HG03575 (cell line): ENCODE measurements at regions not wholly inside any gene's neighbourhood (a gene's known extent, or its start where the extent isn't known, plus 50 kb on each side); places are given as distances from the start of the nearest gene placed in this dataset.
A peak's percentile ranks its signal among the peaks of the same experiment; 100 is the strongest.

Source experiments
- ATAC-seq: cut with Tn5 transposase; IDR thresholded peaks from one replicate; pipeline ENCODE4 v1.9.1; 2021; ENCODE audit not compliant: unreplicated experiment, insufficient number of reproducible peaks, low FRiP score; ENCODE audit errors: extremely low read depth

DNA sequence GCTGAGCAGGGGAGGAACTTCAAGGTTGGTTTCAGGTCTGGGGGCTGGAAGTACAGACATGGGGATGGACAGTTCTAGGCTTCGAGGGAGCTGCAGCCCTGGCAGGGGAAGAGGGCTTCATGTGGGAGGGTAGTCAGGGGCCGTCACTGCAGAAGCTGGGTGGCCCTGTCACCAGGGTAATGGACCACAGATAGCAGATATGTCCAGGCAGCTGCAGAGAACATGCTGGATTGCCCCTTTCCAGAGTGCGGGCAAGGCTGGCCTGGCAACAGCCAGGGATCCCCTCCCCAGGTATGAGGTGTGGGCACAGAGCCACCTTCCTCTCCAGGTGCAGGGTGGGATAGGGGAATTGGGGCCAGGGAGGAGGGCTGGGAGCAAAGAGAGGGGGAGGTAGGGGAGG, 206.5 kb downstream of the GADD45G start:
- no peak for ATAC-seq

DNA sequence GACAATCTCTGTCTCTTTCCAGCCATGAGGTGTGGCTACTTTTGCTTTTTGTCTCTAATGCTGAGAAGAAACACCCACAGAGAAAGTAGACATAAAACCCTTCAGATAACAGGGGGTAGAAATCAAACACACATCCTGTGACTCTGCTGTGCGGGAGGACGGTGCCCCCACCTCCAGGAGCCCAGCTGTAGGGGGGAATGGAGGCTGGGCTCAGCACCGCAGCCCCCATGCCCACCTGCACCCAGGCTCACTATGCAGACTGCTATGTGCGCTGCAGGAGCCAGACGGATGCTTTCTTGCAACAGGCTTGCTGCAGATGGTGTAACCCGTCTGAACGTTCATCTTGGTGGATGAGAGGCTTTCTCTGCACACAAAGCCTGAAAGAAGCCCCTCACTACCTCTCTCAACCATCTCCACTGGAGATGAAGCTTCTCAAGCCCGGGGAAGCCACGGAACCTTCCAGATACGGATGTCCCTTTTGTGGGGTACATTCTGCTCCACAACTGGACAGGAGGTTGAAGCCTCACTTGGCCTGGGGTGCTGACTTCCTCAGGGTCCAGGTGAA, 207.2 kb downstream of the GADD45G start:
- ATAC-seq, result no peak

DNA sequence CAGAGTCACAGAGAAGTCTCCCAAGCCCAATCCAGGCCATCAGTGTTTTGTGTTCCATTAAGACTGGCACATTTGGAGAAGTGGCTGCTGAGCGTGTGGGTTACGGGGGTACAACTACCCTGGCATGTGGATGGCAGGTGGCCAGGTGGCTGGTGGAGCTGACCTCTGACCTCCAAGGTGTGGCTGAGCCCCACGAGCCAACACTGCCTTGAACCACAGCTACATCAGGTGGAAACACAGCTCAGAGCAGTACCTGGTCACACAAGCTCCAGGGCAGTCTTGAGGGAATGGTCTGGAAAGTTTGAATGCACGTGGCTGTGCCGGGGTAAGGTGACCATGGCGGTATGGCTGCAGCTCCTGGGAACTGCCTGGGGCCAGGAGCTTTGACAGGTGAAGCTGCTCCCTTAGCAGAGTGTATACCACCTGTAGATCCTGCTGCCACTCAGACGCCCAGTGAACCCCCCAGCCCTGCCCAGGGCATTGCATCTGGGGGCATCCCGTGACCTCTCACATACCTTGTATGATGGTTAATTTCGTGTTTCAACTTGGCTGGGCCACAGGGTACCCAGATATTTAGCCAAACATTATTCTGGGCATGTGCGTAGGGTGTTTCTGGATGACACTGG, 207.9 kb downstream of the GADD45G start:
- ATAC-seq, result no peak

DNA sequence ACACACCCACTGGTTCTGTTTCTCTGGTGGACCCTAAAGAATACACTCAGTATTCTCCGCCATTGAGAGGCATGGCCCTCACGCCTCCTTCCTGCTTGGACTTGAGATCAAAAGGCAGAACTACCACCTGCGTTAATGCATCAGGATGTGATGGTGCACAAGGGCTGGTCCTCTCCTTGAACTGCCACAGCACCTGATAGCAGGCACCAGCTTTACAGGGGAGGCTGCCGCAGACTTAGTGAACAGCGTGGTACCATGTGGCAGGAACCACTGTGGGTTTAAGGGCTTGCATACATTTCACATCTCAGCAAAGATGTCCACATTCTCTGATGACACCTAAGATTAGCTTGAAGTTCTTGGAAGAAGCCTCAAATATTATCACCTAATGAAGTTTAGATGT, 208.7 kb downstream of the GADD45G start:
- no peak for ATAC-seq

DNA sequence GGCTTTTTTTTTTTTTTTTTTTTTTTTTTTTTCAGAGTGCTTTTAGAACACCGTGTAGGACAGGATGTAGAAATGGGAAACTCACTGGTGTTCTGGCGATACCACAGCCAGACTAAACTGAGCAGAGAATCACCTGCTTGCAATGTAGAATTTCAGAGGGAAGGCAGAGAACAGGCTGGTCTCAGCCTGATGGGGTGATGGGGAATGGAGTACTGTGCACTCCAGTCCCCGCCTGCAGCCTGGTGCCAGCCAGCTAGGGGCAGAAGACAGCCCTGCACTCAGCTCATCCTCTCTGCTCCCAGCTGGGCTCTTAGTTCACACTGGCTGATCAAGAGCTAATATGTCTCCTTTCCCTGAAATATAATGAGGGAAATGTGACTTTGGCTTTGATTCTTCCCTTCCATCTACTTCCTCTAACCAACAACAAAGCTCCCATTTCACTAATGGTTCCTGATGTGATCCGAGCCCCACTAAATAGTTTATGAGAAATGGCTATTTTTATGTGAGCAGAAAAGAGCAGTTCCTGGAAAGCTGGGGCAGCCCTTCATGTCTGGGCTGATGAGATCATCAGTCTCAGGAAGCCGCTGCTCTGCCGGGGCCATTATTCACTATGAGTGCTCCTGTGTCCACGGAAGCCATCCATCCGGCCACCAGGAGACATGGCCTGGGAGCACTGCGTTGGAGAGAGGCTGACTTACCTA, 209.7 kb downstream of the GADD45G start:
- no peak for ATAC-seq

DNA sequence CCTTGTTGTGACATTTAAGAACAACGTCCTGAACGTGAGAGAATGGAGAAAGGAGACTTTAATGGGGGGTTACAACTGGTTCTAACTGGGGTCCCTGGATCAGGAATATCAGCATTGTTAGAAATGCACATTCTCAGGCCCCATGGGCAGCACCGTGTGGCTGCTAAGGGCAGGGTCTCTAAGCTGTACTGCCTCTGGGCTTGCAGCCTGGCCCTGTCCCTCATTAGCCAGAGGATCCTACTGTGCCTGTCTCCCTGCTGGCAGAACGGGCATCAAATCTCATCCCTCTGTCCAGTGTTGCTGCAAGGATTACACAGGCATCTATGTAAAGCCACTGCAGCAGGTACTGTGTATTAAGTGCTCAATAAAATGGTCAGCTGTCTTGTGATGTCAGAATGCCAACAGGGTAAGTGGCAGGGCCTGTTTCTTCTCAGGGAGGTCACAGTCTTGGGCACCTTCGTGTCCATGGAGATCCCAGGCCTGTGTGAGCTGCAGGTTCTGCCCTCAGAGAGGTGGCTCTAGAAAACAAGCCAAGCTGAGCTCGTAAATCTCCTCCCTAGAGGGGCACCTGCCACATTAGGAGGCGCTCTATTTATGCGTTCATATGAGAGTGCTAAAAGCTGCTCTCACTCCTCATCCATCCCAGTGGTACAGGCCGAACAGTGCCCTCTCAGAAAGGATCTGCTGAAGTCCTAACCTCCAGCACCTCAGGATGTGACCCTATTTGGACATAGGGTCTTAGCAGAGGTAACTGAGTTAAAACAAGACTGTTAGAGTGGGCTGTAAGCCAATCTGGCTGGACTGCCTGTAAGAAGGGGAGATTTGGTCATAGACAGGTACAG, 210.5 kb downstream of the GADD45G start:
- ATAC-seq, result peak; percentile 15

DNA sequence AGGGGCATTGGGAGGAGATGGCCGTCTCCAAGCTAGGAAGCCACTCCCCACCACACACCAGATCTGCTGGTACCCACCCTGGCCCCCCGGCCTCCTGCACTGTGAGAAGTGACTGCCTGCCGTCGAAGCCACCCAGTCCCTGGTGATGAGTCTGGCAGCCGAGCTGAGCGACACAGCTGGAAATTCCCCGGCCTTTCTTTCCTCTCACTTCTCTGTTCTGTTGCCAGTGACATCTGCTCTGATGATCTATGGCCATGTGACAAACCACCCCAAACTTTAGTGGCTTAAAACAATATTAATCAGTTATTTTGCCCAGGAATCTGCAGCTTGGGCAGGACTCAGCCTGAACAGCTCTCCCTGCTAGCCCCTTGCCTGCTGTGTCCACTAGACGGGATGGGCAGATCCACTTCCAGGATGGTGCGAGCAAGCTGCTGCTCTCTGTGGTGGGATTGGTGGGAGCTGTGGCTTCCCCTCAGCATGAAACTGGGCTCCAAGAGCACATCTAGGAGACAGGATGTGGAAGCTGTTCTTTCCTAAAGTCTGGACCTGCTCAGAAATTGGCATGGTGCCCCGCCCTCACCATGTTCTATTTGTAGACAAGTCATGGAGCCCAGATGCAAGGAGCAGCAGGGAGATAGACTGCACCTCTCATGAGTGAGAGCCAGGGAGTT, 211.2 kb downstream of the GADD45G start:
- peak; percentile 76 for ATAC-seq

DNA sequence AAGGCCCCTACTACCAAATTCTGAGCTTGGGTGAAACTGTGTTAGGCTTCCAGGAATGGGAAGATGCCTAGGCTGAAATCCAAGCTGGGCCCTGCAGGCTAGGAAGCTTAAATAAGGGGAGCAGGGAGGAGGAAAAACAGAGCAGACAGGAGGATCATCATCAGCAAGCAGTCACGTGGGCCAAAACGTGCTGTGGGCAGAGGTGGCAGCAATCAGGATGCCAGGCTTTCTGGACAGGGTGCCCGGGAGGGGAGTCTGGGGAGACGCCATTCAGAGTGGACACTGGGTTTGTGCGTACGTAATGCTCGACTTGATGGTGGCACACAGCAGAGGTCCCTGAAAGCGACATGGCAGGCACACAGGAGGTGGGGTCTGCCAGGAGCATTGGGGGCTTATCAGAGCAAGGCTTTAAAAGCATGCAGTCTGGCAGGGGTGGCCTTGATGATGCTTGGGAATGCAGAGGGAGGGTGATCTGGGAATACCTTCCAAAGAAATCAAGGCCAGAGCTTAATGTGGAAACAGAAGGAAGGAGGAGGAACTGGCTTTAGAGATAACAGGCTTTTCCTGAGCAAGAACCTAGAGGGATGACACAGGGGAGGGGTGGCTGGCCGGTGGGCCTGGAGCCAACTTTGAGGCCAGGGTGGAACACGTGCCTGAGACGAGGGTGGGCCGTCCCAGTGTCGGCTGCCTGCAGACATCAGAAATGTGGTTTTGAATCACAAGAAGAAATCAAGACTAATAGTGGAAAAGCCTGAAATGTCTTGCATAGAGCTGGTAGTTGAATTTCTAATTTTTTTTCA, 212.5 kb downstream of the GADD45G start:
- no peak for ATAC-seq

DNA sequence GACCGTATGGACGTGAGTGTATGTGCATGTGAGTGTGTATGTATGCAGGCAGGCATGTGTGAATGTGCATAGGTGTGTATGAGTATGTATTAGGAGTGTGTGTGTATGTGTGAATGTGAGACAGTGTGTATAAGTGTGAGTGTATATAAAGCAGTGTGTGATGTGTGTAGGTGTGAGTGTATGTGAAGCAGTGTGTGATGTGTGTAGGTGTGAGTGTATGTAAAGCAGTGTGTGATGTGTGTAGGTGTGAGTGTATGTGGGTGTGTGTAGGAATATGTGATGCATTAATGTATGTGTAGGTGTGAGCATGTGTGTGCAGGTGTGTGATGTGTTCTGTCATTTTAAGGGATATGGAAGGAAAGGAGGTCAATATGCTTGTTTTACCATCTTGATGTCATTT, 215.5 kb downstream of the GADD45G start:
- ATAC-seq, result no peak

DNA sequence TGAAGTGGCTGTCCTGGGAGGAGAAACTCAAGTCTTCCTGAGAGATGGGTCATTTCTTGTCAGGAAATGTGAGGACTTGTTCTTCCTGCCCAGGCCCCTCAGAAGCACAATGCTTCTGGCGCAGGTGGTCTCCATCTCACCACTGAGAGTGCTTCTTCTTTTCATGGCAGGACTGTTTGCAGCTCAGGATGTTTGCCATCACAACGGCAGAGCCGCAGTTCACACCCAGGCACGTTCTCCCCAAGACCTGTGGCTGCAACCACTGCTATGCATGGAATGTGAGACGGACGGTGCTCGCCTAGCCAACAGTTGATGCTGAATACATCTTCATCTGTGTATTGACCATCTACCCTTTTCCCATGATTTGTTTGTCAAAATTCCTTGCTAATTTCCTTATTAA, 216.3 kb downstream of the GADD45G start:
- ATAC-seq, result no peak

DNA sequence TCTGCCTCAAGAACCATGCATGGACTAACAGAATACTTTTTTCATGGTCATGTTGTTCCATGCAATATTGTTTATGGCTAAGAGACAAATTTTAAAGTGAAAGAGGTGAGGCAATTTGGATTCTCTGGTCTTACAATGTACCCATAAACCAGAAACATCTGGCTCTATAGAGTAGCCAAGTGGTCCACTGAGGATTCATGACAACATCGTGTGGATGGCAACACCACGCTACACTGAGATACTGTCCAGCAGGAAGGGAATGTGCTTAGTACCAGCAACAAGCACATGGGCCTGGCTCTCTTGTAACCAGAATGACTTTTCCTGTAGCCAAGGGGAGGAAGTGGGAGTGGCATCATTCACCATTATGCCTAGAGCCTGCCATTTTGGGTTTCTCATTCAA, 218.2 kb downstream of the GADD45G start:
- no peak for ATAC-seq

DNA sequence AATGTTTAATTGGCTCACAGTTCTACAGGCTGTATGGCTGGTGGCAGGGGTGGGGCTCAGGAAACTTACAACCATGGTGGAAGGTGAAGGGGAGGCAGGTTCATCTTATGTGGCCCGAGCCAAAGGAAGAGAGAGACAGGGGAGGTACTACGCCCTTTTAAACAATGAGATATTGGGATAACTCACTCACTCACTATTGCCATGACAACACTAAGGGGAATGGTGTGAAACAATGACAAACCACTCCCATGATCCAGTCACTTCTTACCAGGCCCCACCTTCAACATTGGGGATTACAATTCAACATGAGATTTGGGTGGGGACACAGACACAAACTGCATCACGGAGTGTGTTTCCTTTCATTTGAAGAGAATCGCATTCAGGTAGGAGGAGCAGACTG, 220.9 kb downstream of the GADD45G start:
- ATAC-seq, result no peak

DNA sequence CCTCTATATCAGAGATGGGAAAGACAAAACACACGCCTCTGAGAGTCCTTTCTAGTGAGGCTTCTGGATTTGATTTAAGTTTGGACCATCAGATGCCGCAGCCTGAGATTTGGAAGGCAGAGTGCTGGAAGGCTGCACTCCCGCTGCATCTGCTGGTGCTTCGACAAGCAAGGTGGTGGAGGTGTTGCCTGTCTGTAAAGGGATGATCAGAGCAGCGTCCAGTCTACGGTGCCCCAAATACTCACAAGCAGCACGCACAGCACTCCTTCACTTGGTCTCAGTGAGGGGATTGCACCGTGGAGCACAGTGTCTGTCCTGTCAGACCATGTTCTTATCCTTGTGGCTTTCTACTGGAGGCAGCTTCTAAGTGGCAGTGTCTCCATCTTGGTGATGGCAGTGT, 221.4 kb downstream of the GADD45G start:
- no peak for ATAC-seq

DNA sequence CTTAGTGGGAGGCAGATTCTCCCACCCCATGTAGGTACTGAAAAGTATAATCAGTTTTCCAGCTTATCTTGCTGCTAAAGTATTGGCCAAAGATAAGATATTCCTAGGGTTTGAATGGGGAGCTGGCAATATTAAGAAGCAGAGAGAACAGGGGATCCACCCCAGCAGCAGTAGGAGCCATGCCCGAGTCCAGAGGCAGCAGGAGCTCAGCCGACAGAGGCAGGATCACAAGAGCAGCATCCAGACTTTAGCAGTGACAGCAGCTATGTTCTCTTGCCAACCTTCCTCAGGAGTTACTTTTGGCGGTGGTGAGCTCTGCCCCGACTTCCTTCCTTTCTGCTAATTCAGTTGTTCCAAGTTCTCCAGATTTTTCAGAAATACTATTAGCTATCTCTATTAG, 224.5 kb downstream of the GADD45G start:
- ATAC-seq, result no peak

DNA sequence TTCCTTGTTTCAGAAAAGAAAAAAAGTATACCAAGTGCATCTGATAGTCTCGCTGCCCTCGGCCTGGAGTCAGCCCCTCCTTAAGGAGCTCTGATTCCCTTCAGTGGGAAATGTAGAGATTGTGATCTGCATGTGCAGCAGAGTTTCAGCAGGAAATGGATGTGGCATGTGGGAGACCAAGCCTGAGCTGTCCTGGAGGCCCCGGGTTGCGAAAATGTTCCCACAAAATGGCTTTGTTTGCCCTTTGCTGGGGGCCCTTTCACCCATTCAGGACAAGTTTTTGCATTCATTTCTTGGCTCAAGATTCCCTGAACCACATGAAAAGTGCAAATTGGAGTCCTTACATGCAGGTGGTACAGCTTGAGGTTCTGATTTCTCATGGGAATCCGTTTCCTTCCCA, 230.9 kb downstream of the GADD45G start:
- ATAC-seq, result no peak

DNA sequence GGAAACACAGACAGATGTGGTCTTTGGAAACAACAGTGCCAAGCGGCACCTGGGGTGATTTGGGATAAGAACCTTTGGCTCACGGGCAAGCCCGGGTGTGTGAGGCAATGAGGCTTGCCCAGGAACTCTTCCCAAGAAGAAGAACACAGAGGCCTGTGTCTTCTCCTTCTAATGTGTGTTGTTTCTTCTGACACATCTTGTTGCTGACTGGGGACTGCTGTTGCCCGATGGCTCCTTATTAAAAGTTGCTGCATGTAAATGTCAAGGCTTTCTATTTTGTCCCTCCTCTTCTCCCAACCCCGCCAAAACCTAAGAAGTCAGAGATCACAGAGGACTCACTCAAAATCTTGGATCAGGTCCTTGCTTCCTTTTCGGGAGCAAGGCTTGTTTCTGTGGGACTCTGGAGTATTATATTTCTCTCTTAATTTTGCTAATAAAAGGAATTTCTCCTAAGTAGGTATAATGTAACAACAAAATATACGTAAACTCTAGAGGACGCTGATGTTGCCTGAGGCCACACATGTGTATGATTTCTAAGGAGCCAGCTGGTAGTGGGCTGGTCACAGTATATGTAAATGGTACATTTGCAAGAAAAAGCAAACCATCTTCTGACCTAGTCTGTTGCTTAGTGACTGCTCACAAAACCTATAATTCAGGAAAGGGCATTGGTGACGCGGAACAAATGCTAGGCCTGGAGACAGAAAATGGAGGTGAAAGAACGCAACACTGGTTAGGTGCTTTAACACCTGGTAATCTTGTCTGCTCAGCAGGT, 232.5 kb downstream of the GADD45G start:
- ATAC-seq, result no peak

DNA sequence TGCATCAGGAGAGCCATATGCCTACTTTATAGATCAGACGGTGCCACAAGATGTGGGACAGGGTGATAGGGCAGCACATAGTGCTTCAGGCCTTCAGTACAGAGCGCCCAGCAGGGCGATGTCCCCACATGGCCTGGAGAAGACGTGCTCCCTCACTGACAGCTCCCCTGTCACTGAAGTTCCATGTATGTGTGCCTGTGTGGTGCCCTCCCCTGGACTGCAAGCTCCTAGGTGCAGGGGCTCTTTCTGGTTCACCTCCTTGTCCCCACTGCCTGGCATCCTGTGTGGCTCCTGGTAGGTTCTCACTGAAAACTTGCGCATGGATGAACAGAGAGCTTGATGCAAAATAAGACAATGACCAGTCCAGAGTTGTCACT, 233.1 kb downstream of the GADD45G start:
- no peak for ATAC-seq

DNA sequence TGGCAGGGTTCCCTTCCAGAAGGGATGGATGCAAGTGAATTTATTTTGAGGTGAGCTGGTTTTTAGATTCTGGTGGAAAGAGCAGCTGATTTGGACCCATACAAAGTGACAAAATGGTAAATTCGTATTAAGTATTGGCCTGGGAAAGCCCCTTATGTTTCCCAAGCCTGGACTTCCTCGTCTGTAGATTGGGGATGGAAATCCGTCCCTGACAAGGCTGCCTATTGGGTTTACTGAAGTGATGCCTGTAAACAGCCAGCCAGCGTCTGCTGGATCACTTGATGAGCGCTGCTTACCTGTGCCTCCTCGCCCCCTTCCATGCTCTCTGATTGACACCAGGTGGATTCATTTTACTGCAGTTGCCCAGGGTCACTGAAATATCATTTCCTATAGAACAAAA, 233.8 kb downstream of the GADD45G start:
- no peak for ATAC-seq
